Dermis blood vessel endothelial cell (primary cell): ENCODE measurements at regions not wholly inside any gene's neighbourhood (a gene's known extent, or its start where the extent isn't known, plus 50 kb on each side); places are given as distances from the start of the nearest gene placed in this dataset.
"Not testable (repeated sequence)": the region's sequence is repeated elsewhere in the genome, so short reads cannot be mapped to it uniquely, and the experiment has no call there.

ENCODE experiments used
- DNase-seq: peaks from one replicate; pipeline ENCODE4 v3.0.0; 2010

DNA sequence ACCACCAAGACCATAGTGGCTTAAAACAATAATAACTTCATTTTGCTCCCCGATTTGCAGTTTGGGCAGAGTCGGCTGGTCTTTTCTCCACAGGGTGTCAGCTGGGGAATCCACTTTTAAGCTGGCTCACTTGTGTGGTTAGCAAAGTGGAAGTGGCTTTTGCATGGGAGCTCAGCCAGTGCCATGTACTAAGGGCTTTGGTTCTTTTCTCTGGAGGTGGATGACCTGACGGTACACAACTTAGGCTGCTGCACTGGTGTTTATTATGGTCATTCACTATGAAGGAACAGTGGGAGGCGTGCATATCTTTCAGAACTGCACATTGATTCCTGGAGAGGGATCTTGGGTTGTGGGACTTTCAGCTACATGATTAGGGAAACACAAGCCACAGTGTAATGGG lies 141.0 kb downstream of the OR2B2 start:
- DNase-seq: no peak

DNA sequence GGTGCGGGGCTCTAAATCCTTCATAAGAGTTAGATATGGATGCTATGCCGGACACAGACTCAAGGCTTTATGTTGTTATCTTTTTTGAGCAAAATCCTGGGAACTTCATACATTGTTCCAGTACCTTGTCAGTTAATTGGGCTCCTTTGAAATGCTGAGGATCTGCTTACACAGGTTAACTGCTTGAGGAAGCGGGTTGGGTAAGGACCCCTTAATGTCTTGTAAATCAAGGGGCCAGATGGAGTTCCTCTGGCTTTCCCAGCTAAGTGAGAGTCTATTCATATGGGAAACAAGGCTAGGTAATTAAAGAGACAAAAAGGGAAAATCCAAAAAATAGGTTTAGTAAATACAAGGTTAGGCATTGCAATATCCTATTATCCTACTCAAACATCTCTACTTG lies 141.5 kb downstream of the OR2B2 start:
- no peak for DNase-seq

DNA sequence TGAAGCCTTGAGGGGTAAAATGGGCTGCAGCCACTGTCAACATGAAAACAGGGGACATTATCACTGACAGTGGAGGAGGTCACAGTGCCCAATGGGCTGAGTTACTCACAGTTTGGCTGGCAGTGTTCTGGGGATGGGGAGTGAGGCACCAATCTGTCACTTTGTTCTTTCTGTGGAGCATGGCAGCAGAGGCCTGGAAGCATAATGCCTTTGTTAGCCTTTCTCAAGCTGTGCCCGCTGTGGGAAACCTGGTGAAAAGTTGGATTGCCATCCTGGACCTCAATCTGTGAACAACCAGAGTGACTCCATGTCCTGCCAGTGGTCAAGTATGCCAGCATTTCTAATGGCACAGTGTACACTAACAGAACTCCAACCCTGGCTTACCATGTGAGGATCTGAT lies 143.6 kb downstream of the OR2B2 start:
- no peak for DNase-seq

DNA sequence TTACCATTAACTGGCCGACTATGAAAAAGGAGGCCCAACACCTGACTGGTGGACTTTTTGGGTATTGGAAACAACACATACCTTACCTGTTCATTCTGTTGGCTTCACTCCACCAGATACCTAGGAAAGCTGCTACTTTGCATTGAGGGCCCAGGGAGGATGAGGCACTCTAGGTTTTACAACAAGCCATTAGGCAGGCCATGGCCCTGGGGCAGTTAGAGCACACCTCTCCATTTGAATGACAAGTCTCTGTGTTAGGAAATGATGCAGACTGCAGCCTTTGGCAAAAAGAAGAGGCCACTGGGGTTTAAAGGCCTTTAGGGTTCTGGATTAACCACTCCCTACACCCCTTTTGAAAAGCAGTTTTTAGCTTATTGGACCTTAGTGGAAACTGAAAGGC lies 144.3 kb downstream of the OR2B2 start:
- DNase-seq: no peak

DNA sequence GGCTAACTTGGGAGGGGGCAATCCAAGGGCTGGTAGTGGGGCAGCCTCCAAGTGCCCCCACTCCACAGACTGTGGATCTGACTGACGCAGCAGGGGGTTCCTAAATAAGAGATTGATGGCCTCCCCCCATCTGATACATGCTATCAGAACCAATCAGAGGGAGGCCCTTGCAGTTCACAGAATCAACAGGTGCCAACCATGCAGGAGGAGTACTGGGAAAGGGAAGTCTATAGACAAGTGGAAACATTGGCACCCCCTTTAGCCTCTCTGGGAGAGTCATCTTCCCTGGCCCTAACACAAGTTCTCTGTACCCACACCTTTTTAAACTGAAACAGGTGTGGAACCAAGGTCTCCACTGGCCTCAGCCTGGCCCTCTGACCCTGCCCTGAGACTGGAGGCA lies 145.8 kb downstream of the OR2B2 start:
- DNase-seq: no peak

DNA sequence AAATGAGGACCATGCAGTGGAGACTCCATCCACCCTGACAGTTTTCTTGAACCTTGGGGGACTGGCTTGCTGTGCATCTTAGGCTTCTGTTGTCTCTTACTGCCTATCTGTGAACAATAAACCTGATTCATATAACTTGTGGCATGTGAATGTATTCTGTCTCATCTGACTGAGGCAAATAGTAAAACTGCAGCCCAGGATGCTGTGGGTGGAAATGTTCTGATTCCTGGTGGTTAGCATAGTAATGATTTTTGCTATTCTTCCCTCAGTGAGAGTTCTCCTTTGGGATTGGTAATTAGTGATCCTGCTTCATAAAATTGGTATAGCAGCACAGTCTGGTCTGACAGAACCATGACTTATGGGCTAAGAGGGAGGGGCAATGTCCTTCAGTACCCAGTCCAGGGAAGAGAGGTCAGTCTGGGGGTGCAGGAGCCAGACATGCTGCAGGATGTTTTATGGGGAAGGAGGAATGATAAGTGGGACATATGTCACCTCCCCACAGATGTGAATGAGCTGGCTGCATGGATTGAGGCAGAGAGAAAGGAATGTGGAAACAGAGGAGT lies 147.1 kb downstream of the OR2B2 start:
- no peak for DNase-seq

DNA sequence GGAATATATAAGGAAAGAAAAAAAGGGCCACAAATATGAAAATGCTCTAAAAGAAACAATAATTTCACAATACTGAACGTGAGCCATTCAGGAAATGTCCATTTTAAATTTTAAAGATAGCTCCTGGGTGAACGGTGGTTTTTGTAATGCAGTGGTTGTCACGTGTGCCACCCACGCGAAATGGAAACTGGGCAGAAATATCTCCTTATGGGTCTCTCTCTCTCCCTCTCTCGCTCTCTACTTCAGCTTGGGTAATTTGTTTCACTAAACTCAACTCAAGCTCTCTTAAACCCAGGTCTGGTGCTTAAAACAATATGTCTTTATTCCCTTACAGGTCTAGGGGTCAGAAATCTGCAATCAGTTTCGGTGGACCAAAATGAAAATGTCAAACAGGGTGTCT lies 150.8 kb downstream of the OR2B2 start:
- no peak for DNase-seq

DNA sequence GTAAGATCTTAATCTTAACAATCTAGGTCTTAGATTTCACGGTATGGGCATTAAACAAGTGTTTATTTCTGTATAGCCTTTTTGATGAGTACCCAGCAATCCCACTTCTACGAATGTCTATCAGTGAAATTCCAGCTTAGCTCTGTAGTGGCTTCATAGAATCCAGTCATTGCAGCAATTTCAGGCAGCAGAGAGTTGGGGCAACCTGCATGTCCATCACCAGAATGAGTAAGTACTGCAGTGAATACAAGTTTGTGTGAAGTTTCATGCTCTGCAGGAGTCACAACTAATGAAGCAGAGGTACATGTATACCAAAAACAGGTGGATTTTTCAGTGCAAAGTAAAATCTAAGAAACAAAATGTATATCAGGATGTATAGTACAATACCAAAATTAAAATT lies 151.7 kb downstream of the OR2B2 start:
- no peak for DNase-seq

DNA sequence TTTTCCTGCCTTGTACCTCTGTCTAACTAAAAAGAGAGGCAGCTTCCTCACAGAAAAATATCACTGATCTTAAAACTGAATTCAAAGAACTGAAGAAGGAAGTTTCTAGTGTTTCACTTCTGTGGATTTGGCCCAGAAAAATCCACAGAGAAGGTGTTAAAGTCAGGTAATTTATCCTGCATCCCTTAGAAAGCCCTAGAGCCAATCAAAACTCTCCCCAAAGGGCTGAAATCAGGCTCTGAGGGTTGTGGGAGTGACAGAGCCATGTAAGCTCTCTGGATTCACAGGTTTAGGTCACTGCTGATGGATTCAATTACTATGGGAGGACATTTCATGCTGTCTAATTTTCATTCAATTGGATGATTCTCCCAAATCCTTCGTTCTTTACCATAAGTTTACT lies 152.3 kb downstream of the OR2B2 start:
- DNase-seq: no peak

DNA sequence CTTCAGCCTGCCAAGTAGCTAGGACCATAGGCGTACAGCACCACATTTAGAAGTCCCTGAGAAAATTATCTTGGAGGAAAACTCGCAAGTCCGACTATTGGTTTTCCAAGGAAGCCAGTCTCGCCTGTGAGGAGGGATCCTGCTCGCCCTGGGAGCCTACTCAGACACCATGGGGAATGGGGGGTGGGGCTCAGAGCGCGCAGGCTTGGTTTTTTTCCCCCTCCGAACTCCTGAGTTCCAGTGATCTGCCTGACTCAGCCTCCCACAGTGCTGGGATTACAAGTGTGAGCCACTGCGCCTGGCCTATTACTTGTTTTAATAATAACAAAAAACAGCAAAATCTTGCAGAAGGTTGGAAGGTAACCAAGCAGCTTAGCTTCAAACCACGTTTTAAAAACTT lies 153.7 kb downstream of the OR2B2 start:
- DNase-seq: no peak

DNA sequence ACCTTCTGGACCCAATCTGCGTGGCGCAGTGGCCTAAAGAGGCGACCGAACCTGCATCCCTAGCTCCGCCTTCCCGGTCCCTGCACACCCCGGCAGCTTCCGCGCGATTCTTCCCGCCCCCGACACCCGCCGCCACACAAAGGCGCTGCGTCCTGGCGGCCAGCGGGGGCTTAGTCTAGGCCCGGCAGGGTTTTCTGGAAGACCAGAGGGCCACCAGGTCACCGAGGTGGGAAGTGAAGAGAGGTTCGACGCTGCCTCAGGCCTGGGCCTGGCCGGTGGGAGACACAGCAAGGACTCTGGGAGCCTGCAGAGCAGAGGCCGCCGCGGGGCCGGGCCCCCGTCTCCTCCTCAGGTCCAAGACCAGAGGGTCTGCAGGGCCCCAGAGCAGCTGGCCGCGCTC lies 154.9 kb downstream of the OR2B2 start:
- no peak for DNase-seq

DNA sequence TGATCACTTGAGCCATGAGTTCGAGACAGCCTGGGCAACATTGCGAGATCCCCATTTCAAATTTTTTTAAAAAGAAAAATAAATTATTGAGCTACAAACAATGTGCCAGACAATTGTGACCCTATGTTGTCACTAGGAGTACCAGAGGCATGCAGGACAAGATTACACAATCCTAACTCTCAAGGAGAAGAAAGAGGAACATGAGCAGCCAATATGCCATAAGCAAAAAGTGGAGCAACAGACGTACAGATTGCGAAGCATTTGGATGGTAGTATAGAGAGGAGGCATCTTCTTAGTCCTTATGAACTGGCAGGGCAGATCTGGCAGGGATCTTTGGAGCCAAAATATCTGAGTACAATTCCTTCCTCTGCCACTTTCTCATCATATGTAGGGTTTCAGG lies 156.4 kb downstream of the OR2B2 start:
- DNase-seq: no peak

DNA sequence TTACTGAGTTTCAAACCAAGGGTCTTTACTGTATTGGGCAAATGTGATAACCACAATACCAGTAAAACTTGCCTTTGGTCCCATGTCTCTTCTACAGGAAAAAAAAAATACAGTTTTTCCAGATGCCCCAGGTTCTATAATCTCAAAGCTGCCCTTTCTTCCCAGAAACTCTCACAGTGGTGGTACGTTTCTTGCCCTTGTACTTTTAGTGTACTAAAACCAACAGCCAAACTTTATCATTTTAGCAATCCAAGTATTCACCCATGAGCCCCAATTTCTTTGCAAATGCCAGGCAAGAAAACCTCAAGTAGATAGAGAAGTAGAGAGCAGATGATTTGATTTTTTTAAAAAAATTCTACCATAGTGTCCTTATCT lies 157.8 kb downstream of the OR2B2 start:
- DNase-seq: no peak

DNA sequence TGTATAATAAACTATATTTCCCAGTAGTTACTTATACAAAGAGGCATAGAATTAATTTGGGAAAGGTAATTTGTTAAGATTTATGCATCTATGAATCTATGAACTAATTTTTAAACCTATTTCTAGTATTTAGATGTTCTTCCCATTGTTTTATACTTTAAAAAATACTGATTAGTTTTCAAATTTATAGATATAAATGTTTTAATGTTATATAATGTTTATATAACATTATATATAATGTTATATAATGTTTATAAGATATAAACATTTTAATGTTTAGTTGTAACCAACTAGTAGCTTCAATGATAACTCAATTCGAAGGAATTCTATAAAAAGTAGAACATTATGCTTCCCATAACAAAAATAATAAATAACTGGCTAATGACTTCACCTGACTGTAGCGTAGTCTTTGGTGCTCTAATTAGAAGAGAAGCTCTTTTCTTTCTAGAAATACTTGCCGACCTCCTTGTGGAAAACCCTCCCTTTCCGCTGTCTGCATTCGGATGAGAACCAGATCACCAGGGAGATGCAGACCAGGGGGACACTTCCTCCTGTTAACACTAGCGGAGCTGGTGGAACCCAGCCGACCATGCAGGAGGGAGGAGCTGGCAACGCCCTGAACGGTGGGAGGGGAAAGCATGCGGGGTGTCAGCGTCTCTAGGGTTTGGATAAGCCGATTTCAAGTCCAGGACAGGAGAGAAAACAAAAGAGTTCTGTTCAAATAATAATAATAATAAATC lies 158.4 kb downstream of the OR2B2 start:
- DNase-seq: peak; percentile 65

DNA sequence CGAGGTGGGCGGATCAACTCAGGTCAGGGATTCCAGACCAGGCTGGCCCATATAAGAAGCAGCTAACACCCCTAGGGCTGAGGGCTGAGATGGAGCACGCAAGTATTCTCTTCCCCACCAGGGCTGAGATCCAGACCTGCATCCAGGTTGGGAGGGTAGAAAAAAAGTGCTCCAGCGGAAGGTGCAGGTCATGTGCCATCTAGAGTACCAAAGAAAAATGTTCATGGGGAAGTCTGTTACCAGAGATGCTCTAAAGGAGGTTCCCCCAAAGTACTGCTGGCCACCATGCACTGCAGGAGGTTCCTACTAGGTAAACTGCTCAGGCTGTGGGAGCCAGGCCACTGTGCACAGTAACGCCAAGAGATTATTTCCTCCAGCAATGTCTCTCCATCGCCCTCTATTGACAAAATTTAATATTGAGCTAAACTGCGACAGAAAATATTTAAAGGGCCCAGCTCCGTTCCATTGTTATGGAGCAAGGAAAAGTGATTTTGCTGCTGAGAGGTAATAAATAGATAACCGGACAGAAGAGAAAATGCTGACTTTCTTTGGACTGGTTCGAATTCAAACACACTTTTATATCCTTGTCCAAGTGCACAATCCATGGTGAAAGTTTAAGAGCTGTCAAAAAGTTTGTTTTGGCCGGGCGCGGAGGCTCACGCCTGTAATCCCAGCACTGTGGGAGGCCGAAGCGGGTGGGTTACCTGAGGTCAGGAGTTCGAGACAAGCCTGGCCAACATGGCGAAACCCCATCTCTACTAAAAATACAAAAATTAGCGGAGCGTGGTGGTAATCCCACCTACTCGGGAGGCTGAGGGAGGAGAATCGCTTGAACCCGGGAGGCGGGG lies 159.9 kb downstream of the OR2B2 start:
- DNase-seq: peak; percentile 87

DNA sequence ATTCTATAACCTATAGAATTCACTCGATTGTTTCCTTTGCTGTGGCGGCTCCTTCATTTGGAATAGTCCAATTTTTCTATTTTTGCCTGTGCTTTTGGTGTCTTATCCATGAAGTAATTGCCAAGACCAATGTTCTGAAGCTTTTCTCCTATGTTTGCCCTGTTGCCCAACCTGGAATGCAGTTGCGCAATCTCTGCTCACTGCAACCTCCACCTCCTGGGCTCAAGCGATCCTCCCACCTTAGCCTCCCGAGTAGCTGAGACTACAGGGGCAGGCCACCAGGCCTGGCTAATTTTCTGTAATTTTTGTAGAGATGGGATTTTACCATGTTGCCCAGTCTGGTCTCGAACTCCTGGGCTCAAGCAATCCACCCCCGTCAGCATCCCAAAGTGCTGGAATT lies 163.5 kb downstream of the OR2B2 start:
- no peak for DNase-seq

DNA sequence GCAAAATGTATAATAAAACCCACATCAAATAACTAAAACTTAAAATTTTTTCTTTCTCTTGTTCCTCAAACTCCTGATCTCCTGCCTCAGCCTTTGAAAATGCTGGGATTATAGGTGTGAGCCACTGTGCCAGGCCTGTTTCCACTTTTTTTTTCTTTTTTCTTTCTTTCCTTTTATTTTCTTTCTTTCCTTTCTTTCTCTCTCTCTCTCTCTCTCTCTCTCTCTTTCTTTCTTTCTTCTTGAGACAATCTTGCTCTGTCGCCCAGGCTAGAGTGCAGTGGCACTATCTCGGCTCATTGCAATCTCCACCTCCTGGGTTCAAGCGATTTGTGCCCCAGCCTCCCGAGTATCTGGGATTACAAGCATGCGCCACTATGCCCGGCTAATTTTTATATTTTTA lies 164.6 kb downstream of the OR2B2 start:
- DNase-seq: no peak

DNA sequence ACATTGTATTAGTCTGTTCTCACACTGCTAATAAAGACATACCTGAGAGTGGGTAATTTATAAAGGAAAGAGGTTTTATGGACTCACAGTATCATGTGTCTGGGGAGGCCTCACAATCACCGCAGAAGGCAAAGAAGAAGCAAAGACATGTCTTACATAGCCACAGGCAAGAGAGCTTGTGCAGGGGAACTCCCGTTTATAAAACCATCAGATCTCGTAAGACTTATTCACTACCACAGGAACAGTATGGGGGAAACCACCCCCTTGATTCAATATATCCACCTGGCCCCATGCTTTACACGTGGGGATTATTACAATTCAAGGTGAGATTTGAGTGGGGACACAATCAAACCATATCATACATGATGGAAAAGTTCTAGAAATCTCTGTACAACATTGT lies 165.3 kb downstream of the OR2B2 start:
- DNase-seq: not testable (repeated sequence)

DNA sequence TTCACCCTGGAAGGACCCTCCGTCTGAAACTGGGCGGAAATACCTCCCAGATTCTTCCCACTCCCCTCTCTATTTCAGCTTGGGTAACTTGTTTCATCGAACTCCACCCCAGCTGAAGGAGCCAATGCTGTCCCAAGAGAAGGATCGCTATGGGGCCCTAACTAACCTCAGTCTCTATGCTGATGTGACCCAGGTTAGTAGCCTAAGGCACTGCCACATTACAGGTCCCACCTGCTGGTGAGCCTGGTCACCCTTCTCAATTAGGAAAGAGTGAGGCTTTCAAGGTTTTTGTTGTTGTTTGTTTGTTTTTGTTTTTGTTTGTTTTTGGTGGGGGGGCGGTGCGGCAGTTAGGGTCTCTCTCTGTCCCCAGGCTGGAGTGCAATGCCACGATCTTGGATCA lies 168.4 kb downstream of the OR2B2 start:
- no peak for DNase-seq

DNA sequence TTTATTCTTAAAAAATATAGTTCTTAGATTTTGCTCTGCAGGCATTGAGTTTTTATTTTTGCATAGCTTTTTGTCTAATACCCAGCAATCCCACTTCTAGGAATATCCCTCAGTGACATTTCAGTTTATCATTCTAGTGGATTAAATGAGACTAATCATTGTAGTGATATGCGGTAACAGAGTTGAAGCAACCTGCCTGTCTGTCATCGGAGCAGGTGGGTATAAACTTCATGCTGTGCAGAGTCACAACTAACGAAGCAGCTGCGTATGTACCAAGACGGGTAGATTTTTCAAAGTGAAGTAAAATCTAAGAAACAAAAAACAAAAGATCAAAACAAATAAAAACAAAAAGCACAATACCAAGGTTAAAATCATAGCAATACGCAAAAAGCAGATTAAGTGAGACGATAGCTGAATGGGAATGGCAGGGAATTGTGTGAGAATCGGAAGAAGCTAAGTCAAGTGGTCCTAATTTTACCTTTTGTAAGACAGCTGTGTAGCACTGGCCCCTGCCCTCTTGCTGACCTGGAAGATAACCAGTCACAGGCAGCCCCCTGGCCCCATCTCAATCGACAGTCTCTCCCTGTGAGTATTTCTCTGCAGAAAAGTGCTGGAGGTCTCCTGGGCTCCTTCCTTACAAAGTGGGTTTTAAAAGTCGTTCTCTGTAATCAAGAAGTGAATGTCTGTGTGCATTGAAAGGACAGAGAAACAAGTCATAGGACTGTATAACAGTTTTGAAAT lies 169.2 kb downstream of the OR2B2 start:
- no peak for DNase-seq

DNA sequence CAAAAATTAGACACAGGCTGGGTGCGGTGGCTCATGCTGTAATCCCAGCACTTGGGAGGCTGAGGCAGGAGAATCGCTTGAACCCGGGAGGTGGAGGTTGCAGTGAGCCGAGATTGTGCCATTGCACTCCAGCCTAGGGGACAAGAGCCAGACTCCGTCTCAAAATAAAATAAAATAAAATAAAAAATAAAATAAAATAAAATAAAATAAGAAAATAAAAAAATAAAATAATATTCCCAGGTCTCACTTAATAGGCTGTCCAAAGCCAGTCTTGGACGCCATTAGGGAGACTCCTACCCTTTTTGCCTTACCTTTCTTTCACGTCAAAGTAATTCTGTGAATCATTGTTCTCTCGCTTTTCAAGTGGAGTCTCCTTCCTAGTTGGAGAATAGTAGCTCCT lies 172.3 kb downstream of the OR2B2 start:
- DNase-seq: not testable (repeated sequence)

DNA sequence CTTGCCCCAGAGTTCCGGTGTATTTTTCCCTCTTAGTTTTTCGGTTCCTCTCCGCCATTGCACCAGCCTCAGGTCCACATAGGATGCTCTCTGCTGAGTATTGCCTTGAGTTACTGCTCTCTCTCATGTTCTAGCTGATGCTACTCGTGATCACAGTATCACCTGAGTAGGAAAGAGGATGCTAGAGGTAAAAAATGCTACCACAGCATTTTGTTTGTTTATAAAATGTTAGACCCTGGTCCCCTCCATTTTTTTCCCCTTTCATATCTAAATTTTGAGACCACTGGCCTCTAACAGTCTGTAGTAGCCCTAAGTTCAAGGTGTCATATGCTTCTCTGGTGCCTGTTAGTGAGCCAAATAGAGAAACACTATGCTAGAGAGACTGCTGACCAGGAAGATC lies 175.5 kb downstream of the OR2B2 start:
- no peak for DNase-seq

DNA sequence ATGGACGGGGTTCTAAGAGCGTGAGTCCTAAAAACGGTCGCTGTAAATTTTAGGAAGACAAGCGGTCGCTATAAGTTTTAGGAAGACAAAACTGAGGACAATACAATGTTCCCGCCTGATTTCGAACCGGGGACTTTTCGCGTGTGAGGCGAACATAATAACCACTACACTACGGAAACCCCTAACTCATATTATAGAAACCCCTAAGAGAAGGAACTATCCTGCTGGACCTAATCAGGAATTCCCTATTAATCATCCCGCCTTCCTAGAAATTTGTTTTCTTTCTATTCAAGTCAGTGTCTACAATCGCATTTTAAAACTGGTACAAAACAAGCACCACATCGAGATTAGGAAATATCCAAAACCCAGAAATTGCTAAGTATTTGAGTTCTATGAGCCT lies 183.8 kb downstream of the OR2B2 start:
- no peak for DNase-seq
